HepG2 (cell line): ENCODE measurements at regions not wholly inside any gene's neighbourhood (a gene's known extent, or its start where the extent isn't known, plus 50 kb on each side); places are given as distances from the start of the nearest gene placed in this dataset.

ENCODE experiments used
- ATAC-seq: fragments of 200-7000 bp; cut with Tn5 transposase; 3 replicates; pipeline ENCODE4 v1.9.1; 2020; ENCODE audit warnings: mild to moderate bottlenecking, moderate library complexity
- BruUV-seq: library from RNA; stranded (reverse); fragments of 400-500 nt; replicated peaks from 2 replicates; lab custom pipeline; 2021; lab: Mats Ljungman, UMichigan
- CTCF ChIA-PET: fragments of 300-600 bp; formaldehyde crosslinking; extraction: SDS; loops from one replicate; lab custom pipeline; 2021; ENCODE audit warnings: low total read pairs, inconsistent platforms, low intra/inter-chr PET ratio; lab: Yijun Ruan, JAX
- POLR2A ChIA-PET: fragments of 350-600 bp; sonication (Branson Sonifier 250); formaldehyde crosslinking; loops from one replicate; lab custom pipeline; 2020; ENCODE audit warnings: antibody characterized with exemption, inconsistent platforms; lab: Yijun Ruan, JAX
- DNase-seq: peaks from one replicate; pipeline ENCODE4 v3.0.0-alpha.2; 2015; ENCODE audit warnings: low spot score
- FAIRE-seq: peaks from 3 replicates; lab custom pipeline; 2011; peaks lifted over from hg19 to GRCh38; lab: Jason Lieb, UNC
- H2AFZ ChIP-seq: one replicate; pipeline ENCODE4 v1.6.1; 2011; ENCODE audit warnings: low read length, inconsistent platforms
- H3K27ac ChIP-seq: fragments of 300-600 bp; 3 replicates; pipeline ENCODE4 v1.8.0; 2011; ENCODE audit warnings: mixed run types, mild to moderate bottlenecking, mixed read lengths, low read length, inconsistent platforms; ENCODE audit not compliant: insufficient read depth; ENCODE audit errors: extremely low read length
- H3K27me3 ChIP-seq, 2 experiments: fragments of 200-600 bp in 1 of 2; 2 replicates in 1 of 2; 3 replicates in 1 of 2; pipeline versions ENCODE4 v1.6.0 to v1.8.0; 2011; ENCODE audit warnings: low read length in 2 of 2, mild to moderate bottlenecking in 2 of 2, moderate library complexity in 2 of 2, inconsistent platforms in 1 of 2; ENCODE audit not compliant: insufficient read depth in 2 of 2, control insufficient read depth in 1 of 2
- H3K36me3 ChIP-seq, 2 experiments: fragments of 200-600 bp in 1 of 2; replicated peaks in 1 of 2; 2 replicates in 1 of 2; 3 replicates in 1 of 2; pipeline versions ENCODE4 v1.5.1 to v1.8.0; 2011; ENCODE audit warnings: low read length in 2 of 2, inconsistent platforms in 1 of 2; ENCODE audit not compliant: insufficient read depth in 2 of 2, control insufficient read depth in 1 of 2
- H3K4me1 ChIP-seq: 2 replicates; pipeline ENCODE4 v1.5.1; 2012; ENCODE audit warnings: low read length, inconsistent platforms; ENCODE audit not compliant: insufficient read depth
- H3K4me2 ChIP-seq: 2 replicates; pipeline ENCODE4 v1.6.0; 2011; ENCODE audit warnings: low read depth, low read length, inconsistent platforms
- H3K4me3 ChIP-seq, 3 experiments: fragments of 200-600 bp in 1 of 3; sonication (generic), shearing (Covaris generic) in 1 of 3; replicated peaks in 1 of 3; 2 replicates each; pipeline ENCODE4 v1.5.1; 2011 to 2016; ENCODE audit warnings: low read length in 3 of 3, inconsistent platforms in 2 of 3, low read depth in 2 of 3, mild to moderate bottlenecking in 2 of 3, control low read depth in 1 of 3, mixed read lengths in 1 of 3; ENCODE audit not compliant: insufficient read depth in 1 of 3
- H3K79me2 ChIP-seq: one replicate; pipeline ENCODE4 v1.6.1; 2011; ENCODE audit warnings: low read length, inconsistent platforms; ENCODE audit not compliant: insufficient read depth
- H3K9ac ChIP-seq: 2 replicates; pipeline ENCODE4 v1.6.0; 2011; ENCODE audit warnings: mild to moderate bottlenecking, low read depth, low read length, inconsistent platforms; ENCODE audit not compliant: insufficient read depth
- H3K9me3 ChIP-seq: 2 replicates; pipeline ENCODE4 v1.5.1; 2012; ENCODE audit warnings: mild to moderate bottlenecking, low read length
- H4K20me1 ChIP-seq: 2 replicates; pipeline ENCODE4 v1.6.0; 2011; ENCODE audit warnings: inconsistent platforms, mild to moderate bottlenecking, low read length, moderate library complexity; ENCODE audit not compliant: insufficient read depth
- CEBPG ChIP-seq: IDR thresholded peaks from 2 replicates; pipeline ENCODE4 v1.6.1; 2016
- DRAP1 ChIP-seq: IDR thresholded peaks from 2 replicates; pipeline ENCODE4 v1.6.1; 2016; ENCODE audit warnings: missing genetic modification reagents, missing compliant biosample characterization
- ESRRA ChIP-seq: sonication (generic); formaldehyde crosslinking; IDR thresholded peaks from 2 replicates; pipeline ENCODE4 v1.5.1; 2020; ENCODE audit warnings: mild to moderate bottlenecking, low read depth, missing genetic modification reagents
- JARID2 ChIP-seq: sonication (generic); formaldehyde crosslinking; IDR thresholded peaks from 2 replicates; pipeline ENCODE4 v1.8.1; 2023; ENCODE audit warnings: missing genetic modification reagents, inconsistent platforms; ENCODE audit not compliant: insufficient replicate concordance
- MED13 ChIP-seq: sonication (generic); formaldehyde crosslinking; IDR thresholded peaks from 2 replicates; pipeline ENCODE4 v1.5.0; 2020; ENCODE audit warnings: missing genetic modification reagents
- MTA1 ChIP-seq: sonication (generic); formaldehyde crosslinking; IDR thresholded peaks from 2 replicates; pipeline ENCODE4 v1.4.0; 2020; ENCODE audit warnings: missing genetic modification reagents, mild to moderate bottlenecking, borderline replicate concordance
- NKX3-1 ChIP-seq: sonication (generic); formaldehyde crosslinking; IDR thresholded peaks from 2 replicates; pipeline ENCODE4 v1.5.0; 2020; ENCODE audit warnings: missing genetic modification reagents
- PPARG ChIP-seq: conservative IDR thresholded peaks from 2 replicates; pipeline ENCODE4 v1.6.1; 2016; ENCODE audit warnings: missing biosample characterization, missing genetic modification reagents
- RXRB ChIP-seq: IDR thresholded peaks from 2 replicates; pipeline ENCODE4 v1.6.1; 2016; ENCODE audit warnings: borderline replicate concordance, missing genetic modification reagents, missing compliant biosample characterization
- SMAD9 ChIP-seq: sonication (generic); formaldehyde crosslinking; IDR thresholded peaks from 2 replicates; pipeline ENCODE4 v1.5.1; 2020; ENCODE audit warnings: mild to moderate bottlenecking, missing genetic modification reagents
- SP5 ChIP-seq: IDR thresholded peaks from 2 replicates; pipeline ENCODE4 v1.6.1; 2016; ENCODE audit warnings: low read depth, borderline replicate concordance
- SRSF9 ChIP-seq: fragments of 200-400 bp; formaldehyde crosslinking; IDR thresholded peaks from 2 replicates; pipeline ENCODE4 v1.6.1; 2018; ENCODE audit warnings: borderline replicate concordance, mild to moderate bottlenecking, low read depth, low read length; ENCODE audit not compliant: insufficient read depth, poor library complexity, severe bottlenecking
- ZBTB42 ChIP-seq: sonication (generic); formaldehyde crosslinking; IDR thresholded peaks from 2 replicates; pipeline ENCODE4 v1.5.0; 2020; ENCODE audit warnings: mild to moderate bottlenecking, missing genetic modification reagents
- ZC3H13 ChIP-seq: sonication (generic); formaldehyde crosslinking; IDR thresholded peaks from 2 replicates; pipeline ENCODE4 v1.8.1; 2023; ENCODE audit warnings: mild to moderate bottlenecking, missing genetic modification reagents, moderate library complexity
- ZFP37 ChIP-seq: sonication (generic); formaldehyde crosslinking; IDR thresholded peaks from 2 replicates; pipeline ENCODE4 v1.4.0; 2020; ENCODE audit warnings: missing genetic modification reagents, borderline replicate concordance
- ZNF644 ChIP-seq: IDR thresholded peaks from 2 replicates; pipeline ENCODE4 v1.6.1; 2016; ENCODE audit warnings: low read depth
- ZSCAN31 ChIP-seq: sonication (generic); formaldehyde crosslinking; IDR thresholded peaks from 2 replicates; pipeline ENCODE4 v1.5.0; 2020; ENCODE audit warnings: low read depth, mild to moderate bottlenecking, missing genetic modification reagents
- ZZZ3 ChIP-seq: sonication (generic); formaldehyde crosslinking; IDR thresholded peaks from 2 replicates; pipeline ENCODE4 v1.4.0; 2020; ENCODE audit warnings: missing genetic modification reagents, mild to moderate bottlenecking, borderline replicate concordance
- WGBS: methylation state at CpG from one replicate; pipeline ENCODE4 v1.1.6; 2017; ENCODE audit warnings: low lambda C conversion rate; 5-methylcytosine and 5-hydroxymethylcytosine counted together
- in situ Hi-C: cut with HindIII; loops from 2 replicates; pipeline ENCODE4 v1.10.0; 2017; ENCODE audit warnings: low pct_unique_long_range_greater_than_20kb; ENCODE audit not compliant: extremely low pct_ligation_motif_present
- intact Hi-C: fragments of 100-400 bp; cut with micrococcal nuclease; formaldehyde crosslinking; loops from one replicate; pipeline ENCODE4 v1.10.0; 2022; ENCODE audit not compliant: unreplicated experiment

GRCh38 chr5:25488119-25488518, 843.3 kb upstream of the CDH10 start:
- H4K20me1 ChIP-seq: no peaks in the 10 kb centered on the region
- ChIA-PET CTCF (no interaction called here), POLR2A (no interaction called here)
- FAIRE-seq (no peak), DNase-seq (no peak), ATAC-seq (no peak)
- in situ Hi-C loops (no loop called here), intact Hi-C loops (no loop called here)
- H3K9me3 ChIP-seq: peaks cover 24% of the 10 kb centered on the region
- H3K9ac ChIP-seq: no peak overlapping the region
- H3K27ac ChIP-seq: no peak overlapping the region
- BruUV-seq: no TSS peak
- H3K4me1 ChIP-seq: no peaks in the 10 kb centered on the region
- no peaks in the 10 kb centered on the region for H3K27me3 ChIP-seq
- no peak overlapping the region for H3K4me2 ChIP-seq
- H2AFZ ChIP-seq: no peak overlapping the region
- H3K4me3 ChIP-seq: no peak overlapping the region
- no peaks in the 10 kb centered on the region for H3K36me3 ChIP-seq
- WGBS: 13% methylated on average over 1 of the region's 1 CpG
- H3K79me2 ChIP-seq: no peaks in the 10 kb centered on the region
- TF ChIP-seq SRSF9 (no peak), ZBTB42 (CRISPR knock-in tag) (no peak), NKX3-1 (CRISPR knock-in tag) (no peak), ZNF644 (CRISPR knock-in tag) (no peak), ESRRA (CRISPR knock-in tag) (no peak), ZZZ3 (CRISPR knock-in tag) (no peak), CEBPG (CRISPR knock-in tag) (no peak), ZFP37 (CRISPR knock-in tag) (no peak), MTA1 (CRISPR knock-in tag) (no peak), ZSCAN31 (CRISPR knock-in tag) (no peak), SMAD9 (CRISPR knock-in tag) (no peak)

GRCh38 chr5:25484391-25484790, 839.6 kb upstream of the CDH10 start:
- WGBS: 6% methylated on average over 4 of the region's 4 CpGs
- TF ChIP-seq RXRB (CRISPR knock-in tag) (no peak), JARID2 (CRISPR knock-in tag) (no peak), SP5 (CRISPR knock-in tag) (no peak), DRAP1 (CRISPR knock-in tag) (no peak), MED13 (CRISPR knock-in tag) (no peak), PPARG (CRISPR knock-in tag) (no peak), ZC3H13 (CRISPR knock-in tag) (no peak)
- H3K27me3 ChIP-seq: no peaks in the 10 kb centered on the region
- H3K36me3 ChIP-seq: no peaks in the 10 kb centered on the region
- no peaks in the 10 kb centered on the region for H3K4me1 ChIP-seq
- peaks cover 15% of the 10 kb centered on the region for H3K9me3 ChIP-seq
- H3K9ac ChIP-seq: no peak overlapping the region
- CTCF ChIA-PET: no interaction called here
- POLR2A ChIA-PET: no interaction called here
- intact Hi-C loops: no loop called here
- ATAC-seq (no peak), DNase-seq (no peak), FAIRE-seq (no peak)
- in situ Hi-C loops: no loop called here
- H3K4me2 ChIP-seq: no peak overlapping the region
- no peaks in the 10 kb centered on the region for H4K20me1 ChIP-seq
- no peak overlapping the region for H2AFZ ChIP-seq
- H3K79me2 ChIP-seq: no peaks in the 10 kb centered on the region
- H3K27ac ChIP-seq: no peak overlapping the region
- BruUV-seq: no TSS peak
- no peak overlapping the region for H3K4me3 ChIP-seq
